GM12878 (cell line): ENCODE measurements at regions not wholly inside any gene's neighbourhood (a gene's known extent, or its start where the extent isn't known, plus 50 kb on each side); places are given as distances from the start of the nearest gene placed in this dataset.

ENCODE experiments used
- ATAC-seq: fragments of 200-7000 bp; cut with Tn5 transposase; 3 replicates; pipeline ENCODE4 v1.9.1; 2020; ENCODE audit warnings: mild to moderate bottlenecking, moderate library complexity
- BruUV-seq: library from RNA; stranded (reverse); fragments of 400-500 nt; replicated peaks from 2 replicates; lab custom pipeline; 2021; lab: Mats Ljungman, UMichigan
- CTCF ChIA-PET: fragments of 300-600 bp; sonication (Branson Sonifier 250); formaldehyde crosslinking; extraction: SDS; loops from one replicate; lab custom pipeline; 2021; ENCODE audit warnings: inconsistent platforms; lab: Yijun Ruan, JAX
- POLR2A ChIA-PET: fragments of 350-600 bp; formaldehyde crosslinking; extraction: SDS; loops from one replicate; lab custom pipeline; 2021; ENCODE audit warnings: inconsistent platforms; lab: Charles Lee
- RAD21 ChIA-PET: fragments of 300-600 bp; sonication (Branson Sonifier 250); formaldehyde crosslinking; loops from one replicate; lab custom pipeline; 2023; ENCODE audit warnings: antibody characterized with exemption; ENCODE audit not compliant: unreplicated experiment; lab: Charles Lee
- SMC1A ChIA-PET: fragments of 300-600 bp; sonication (Branson Sonifier 250); formaldehyde crosslinking; loops from one replicate; lab custom pipeline; 2023; ENCODE audit not compliant: unreplicated experiment, uncharacterized antibody; lab: Charles Lee
- DNase-seq: peaks from one replicate; pipeline ENCODE4 v3.0.0-alpha.2; 2011; ENCODE audit warnings: low read depth, low spot score
- FAIRE-seq: peaks from 3 replicates; lab custom pipeline; 2011; peaks lifted over from hg19 to GRCh38; lab: Jason Lieb, UNC
- H2AFZ ChIP-seq: 2 replicates; pipeline ENCODE4 v1.6.0; 2011; ENCODE audit warnings: low read depth, low read length, control low read depth; ENCODE audit not compliant: control insufficient read depth
- H3K27ac ChIP-seq: 2 replicates; pipeline ENCODE4 v1.5.1; 2011; ENCODE audit warnings: control low read depth; ENCODE audit not compliant: control insufficient read depth, insufficient read depth
- H3K27me3 ChIP-seq, 2 experiments: replicated peaks in 1 of 2; 2 replicates each; pipeline versions ENCODE4 v1.6.0 to v1.6.1; 2011; ENCODE audit warnings: low read length in 1 of 2; ENCODE audit not compliant: control insufficient read depth in 2 of 2, insufficient read depth in 2 of 2
- H3K36me3 ChIP-seq, 2 experiments: 2 replicates each; pipeline ENCODE4 v1.5.1; 2011; ENCODE audit warnings: low read length in 1 of 2; ENCODE audit not compliant: control insufficient read depth in 2 of 2, insufficient read depth in 2 of 2
- H3K4me1 ChIP-seq: 2 replicates; pipeline ENCODE4 v1.6.1; 2011; ENCODE audit warnings: mild to moderate bottlenecking, low read length, moderate library complexity, mixed read lengths; ENCODE audit not compliant: control insufficient read depth, insufficient read depth
- H3K4me2 ChIP-seq: 2 replicates; pipeline ENCODE4 v1.6.0; 2011; ENCODE audit warnings: control low read depth; ENCODE audit not compliant: control insufficient read depth, insufficient read depth
- H3K4me3 ChIP-seq: fragments of 200-600 bp; sonication (generic); 2 replicates; pipeline ENCODE4 v1.5.1; 2016
- H3K79me2 ChIP-seq: 2 replicates; pipeline ENCODE4 v1.6.0; 2011; ENCODE audit warnings: low read length; ENCODE audit not compliant: control insufficient read depth, insufficient read depth
- H3K9ac ChIP-seq: 2 replicates; pipeline ENCODE4 v1.8.0; 2011; ENCODE audit warnings: low read length, control low read depth, mixed read lengths; ENCODE audit not compliant: control insufficient read depth, insufficient read depth
- H3K9me3 ChIP-seq: replicated peaks from 3 replicates; pipeline ENCODE4 v1.5.1; 2011; ENCODE audit warnings: mild to moderate bottlenecking, low read length; ENCODE audit not compliant: control insufficient read depth, insufficient read depth
- H4K20me1 ChIP-seq: 2 replicates; pipeline ENCODE4 v1.6.0; 2011; ENCODE audit not compliant: control insufficient read depth, insufficient read depth
- BMI1 ChIP-seq: fragments of 450-650 bp; IDR thresholded peaks from 2 replicates; pipeline ENCODE4 v1.6.1; 2016; ENCODE audit warnings: mild to moderate bottlenecking, moderate library complexity, borderline replicate concordance
- CBX5 ChIP-seq: sonication (generic); IDR thresholded peaks from 2 replicates; pipeline ENCODE4 v1.6.1; 2016; ENCODE audit warnings: low read depth, moderate library complexity, mild to moderate bottlenecking, inconsistent platforms
- CREM ChIP-seq: IDR thresholded peaks from 2 replicates; pipeline ENCODE4 v1.6.1; 2014; ENCODE audit warnings: antibody characterized with exemption, low read depth
- EED ChIP-seq: sonication (generic); IDR thresholded peaks from 2 replicates; pipeline ENCODE4 v1.6.1; 2016; ENCODE audit warnings: antibody characterized with exemption, low read depth
- EP300 ChIP-seq, 2 experiments: fragments of 150-350 bp in 1 of 2; IDR thresholded peaks; 2 replicates each; pipeline ENCODE4 v1.6.1; 2011 to 2012; ENCODE audit warnings: low read depth in 2 of 2, low read length in 2 of 2, borderline replicate concordance in 1 of 2, improper control_type of control experiment in 1 of 2, inconsistent platforms in 1 of 2; ENCODE audit not compliant: control insufficient read depth in 1 of 2
- EZH2 ChIP-seq: IDR thresholded peaks from 2 replicates; pipeline ENCODE4 v1.6.1; 2012; ENCODE audit warnings: low read depth, mild to moderate bottlenecking, control low read depth, inconsistent platforms, low read length, borderline replicate concordance; ENCODE audit not compliant: control insufficient read depth
- GATAD2B ChIP-seq: fragments of 450-650 bp; conservative IDR thresholded peaks from 2 replicates; pipeline ENCODE4 v1.6.1; 2017; ENCODE audit warnings: low read depth, mild to moderate bottlenecking, moderate library complexity
- HCFC1 ChIP-seq: fragments of 150-350 bp; IDR thresholded peaks from 2 replicates; pipeline ENCODE4 v1.6.1; 2014; ENCODE audit warnings: low read length
- HDGF ChIP-seq: fragments of 450-650 bp; IDR thresholded peaks from 2 replicates; pipeline ENCODE4 v1.6.1; 2016; ENCODE audit warnings: antibody characterized with exemption
- IKZF1 ChIP-seq: fragments of 450-650 bp; conservative IDR thresholded peaks from 2 replicates; pipeline ENCODE4 v1.6.1; 2017; ENCODE audit warnings: antibody characterized with exemption, mild to moderate bottlenecking
- MEF2A ChIP-seq: IDR thresholded peaks from 2 replicates; pipeline ENCODE4 v1.6.1; 2011; ENCODE audit warnings: low read depth, mild to moderate bottlenecking, low read length, moderate library complexity; ENCODE audit not compliant: insufficient read depth
- MTA2 ChIP-seq: fragments of 450-650 bp; IDR thresholded peaks from 2 replicates; pipeline ENCODE4 v1.6.1; 2016; ENCODE audit warnings: low read depth, mild to moderate bottlenecking, moderate library complexity
- MTA3 ChIP-seq: IDR thresholded peaks from 2 replicates; pipeline ENCODE4 v1.6.1; 2012; ENCODE audit warnings: low read length, inconsistent platforms, borderline replicate concordance
- NR2F1 ChIP-seq: fragments of 450-650 bp; conservative IDR thresholded peaks from 2 replicates; pipeline ENCODE4 v1.6.1; 2017; ENCODE audit warnings: mild to moderate bottlenecking
- PML ChIP-seq: IDR thresholded peaks from 2 replicates; pipeline ENCODE4 v1.6.1; 2012; ENCODE audit warnings: low read length, inconsistent platforms
- POLR2AphosphoS2 ChIP-seq: IDR thresholded peaks from 2 replicates; pipeline ENCODE4 v1.6.1; 2011; ENCODE audit warnings: low read depth, mild to moderate bottlenecking, low read length, improper control_type of control experiment, moderate library complexity
- POU2F2 ChIP-seq: IDR thresholded peaks from 3 replicates; pipeline ENCODE4 v1.6.1; 2011; ENCODE audit warnings: low read depth, mild to moderate bottlenecking, low read length, borderline replicate concordance
- SP1 ChIP-seq: IDR thresholded peaks from one replicate; pipeline ENCODE4 v1.6.1; 2011; ENCODE audit warnings: low read depth, low read length
- SREBF2 ChIP-seq: IDR thresholded peaks from 2 replicates; pipeline ENCODE4 v1.6.1; 2012; ENCODE audit warnings: mild to moderate bottlenecking, low read length
- SRF ChIP-seq, 2 experiments: IDR thresholded peaks; 2 replicates each; pipeline ENCODE4 v1.6.1; 2011; ENCODE audit warnings: low read depth in 2 of 2, low read length in 2 of 2, mild to moderate bottlenecking in 1 of 2, moderate library complexity in 1 of 2
- SUPT20H ChIP-seq: IDR thresholded peaks from 2 replicates; pipeline ENCODE4 v1.6.1; 2011; ENCODE audit warnings: low read depth, mild to moderate bottlenecking, low read length, moderate library complexity, borderline replicate concordance; ENCODE audit not compliant: control insufficient read depth
- SUZ12 ChIP-seq: fragments of 200-600 bp; sonication (generic); IDR thresholded peaks from one replicate; pipeline ENCODE4 v1.6.1; 2018; ENCODE audit warnings: antibody characterized with exemption, mild to moderate bottlenecking; ENCODE audit not compliant: unreplicated experiment
- ZNF24 ChIP-seq: fragments of 450-650 bp; IDR thresholded peaks from 2 replicates; pipeline ENCODE4 v1.6.1; 2017; ENCODE audit warnings: antibody characterized with exemption, mild to moderate bottlenecking
- WGBS: methylation state at CpG from one replicate; pipeline ENCODE4 v1.1.6; 2016; ENCODE audit warnings: low lambda C conversion rate; ENCODE audit not compliant: insufficient replicate concordance, insufficient coverage; ENCODE audit errors: missing lambda C conversion rate; 5-methylcytosine and 5-hydroxymethylcytosine counted together
- in situ Hi-C: fragments of 300-500 bp; cut with MboI; formaldehyde crosslinking; loops from 9 replicates; pipeline ENCODE4 v1.14.3; 2018; ENCODE audit warnings: mixed read lengths
- intact Hi-C: fragments of 100-400 bp; cut with micrococcal nuclease; formaldehyde crosslinking; loops from one replicate; pipeline ENCODE4 v1.14.2; 2022; ENCODE audit not compliant: unreplicated experiment
- TF ChIP-seq, protein P1 (sequence below): fragments of 450-650 bp; formaldehyde crosslinking; IDR thresholded peaks from 2 replicates; pipeline ENCODE4 v1.4.0; 2022; ENCODE audit warnings: mild to moderate bottlenecking, moderate library complexity

DNA sequence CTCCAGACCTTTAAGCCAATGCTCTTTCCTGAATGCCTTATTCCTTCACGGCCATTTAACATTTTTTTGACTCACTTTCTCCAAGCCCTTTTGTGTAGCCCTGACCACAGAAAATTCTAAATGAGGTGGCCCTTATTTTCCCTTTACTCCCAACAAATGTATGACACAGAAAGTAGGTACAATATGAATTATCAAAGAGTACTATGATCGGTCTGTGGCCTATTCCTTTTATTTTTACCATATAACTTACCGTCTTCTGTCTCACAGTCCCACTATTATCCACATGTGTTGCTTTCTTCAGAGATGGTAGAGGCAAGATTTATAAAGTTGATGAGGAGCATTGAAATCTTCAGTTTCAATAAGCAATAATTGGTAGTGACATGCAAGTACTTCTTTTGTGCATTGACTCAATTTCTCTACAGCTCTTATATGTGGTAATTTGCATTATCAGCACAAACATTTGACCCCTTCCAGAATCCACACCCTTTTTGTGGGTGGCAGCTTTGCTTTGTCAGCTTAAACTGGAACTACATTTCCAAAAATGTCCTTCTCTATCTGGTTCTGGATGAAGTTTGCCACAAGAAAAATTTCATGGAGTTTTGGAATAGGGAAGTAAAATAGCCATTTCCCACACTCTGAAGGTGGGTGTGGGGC, 143.8 kb upstream of the GADL1 start (continued):
- TF ChIP-seq CBX5 = no peak
- no peak for TF ChIP-seq GATAD2B
- no peak for TF ChIP-seq NR2F1
- TF ChIP-seq MTA2 = no peak
- TF ChIP-seq, all 136 proteins: peak for 0

DNA sequence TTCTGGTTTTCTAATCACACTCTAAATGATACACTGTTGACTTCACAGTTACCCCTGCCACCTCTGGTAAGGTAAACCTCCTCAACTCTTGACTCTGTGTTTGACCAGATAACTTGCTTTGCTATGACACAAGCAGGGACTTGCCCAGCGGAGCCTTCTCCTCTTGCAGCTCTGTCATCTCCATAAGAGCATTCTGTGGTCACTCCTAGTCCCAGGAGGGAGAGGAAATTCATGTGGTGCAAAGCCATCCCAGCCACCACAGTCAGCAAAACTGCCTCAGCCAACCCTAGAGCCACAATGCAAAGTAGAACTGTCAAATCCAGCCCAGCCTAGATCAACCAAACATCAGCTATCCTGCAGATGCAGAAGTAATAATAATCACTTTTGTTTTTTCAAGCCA, 144.7 kb upstream of the GADL1 start:
- BruUV-seq = no TSS peak
- Histone ChIP-seq H2AFZ (no peak overlapping the region), H3K79me2 (no peaks in the 10 kb centered on the region), H3K4me2 (no peak overlapping the region), H3K36me3 (no peaks in the 10 kb centered on the region), H4K20me1 (no peaks in the 10 kb centered on the region), H3K9ac (no peak overlapping the region), H3K27me3 (no peaks in the 10 kb centered on the region)
- RAD21 ChIA-PET = no interaction called here
- SMC1A ChIA-PET = interaction anchor here (1.1 kb wide), 1 partner anchor 18 kb away, joined by 3 read pairs; no protein-coding TSS in a partner anchor
- CTCF ChIA-PET = interaction anchor here (1.2 kb wide), 1 partner anchor 9 kb away, joined by 3 read pairs; no protein-coding TSS in a partner anchor
- 0% methylated on average over 1 of the region's 1 CpG for WGBS
- FAIRE-seq (no peak), DNase-seq (no peak), ATAC-seq (no peak)
- POLR2A ChIA-PET = no interaction called here
- TF ChIP-seq MEF2A = no peak
- TF ChIP-seq IKZF1 = no peak
- TF ChIP-seq POU2F2 = no peak
- no peak for TF ChIP-seq SP1
- TF ChIP-seq EP300 (IDR thresholded peaks at IDR 0.05; ENCODE audit: borderline replicate concordance in 1 of 2, control insufficient read depth in 1 of 2, low read depth in 2 of 2, low read length in 2 of 2) = no peak
- TF ChIP-seq BMI1 = no peak
- TF ChIP-seq CREM = no peak
- TF ChIP-seq, protein P1, sequence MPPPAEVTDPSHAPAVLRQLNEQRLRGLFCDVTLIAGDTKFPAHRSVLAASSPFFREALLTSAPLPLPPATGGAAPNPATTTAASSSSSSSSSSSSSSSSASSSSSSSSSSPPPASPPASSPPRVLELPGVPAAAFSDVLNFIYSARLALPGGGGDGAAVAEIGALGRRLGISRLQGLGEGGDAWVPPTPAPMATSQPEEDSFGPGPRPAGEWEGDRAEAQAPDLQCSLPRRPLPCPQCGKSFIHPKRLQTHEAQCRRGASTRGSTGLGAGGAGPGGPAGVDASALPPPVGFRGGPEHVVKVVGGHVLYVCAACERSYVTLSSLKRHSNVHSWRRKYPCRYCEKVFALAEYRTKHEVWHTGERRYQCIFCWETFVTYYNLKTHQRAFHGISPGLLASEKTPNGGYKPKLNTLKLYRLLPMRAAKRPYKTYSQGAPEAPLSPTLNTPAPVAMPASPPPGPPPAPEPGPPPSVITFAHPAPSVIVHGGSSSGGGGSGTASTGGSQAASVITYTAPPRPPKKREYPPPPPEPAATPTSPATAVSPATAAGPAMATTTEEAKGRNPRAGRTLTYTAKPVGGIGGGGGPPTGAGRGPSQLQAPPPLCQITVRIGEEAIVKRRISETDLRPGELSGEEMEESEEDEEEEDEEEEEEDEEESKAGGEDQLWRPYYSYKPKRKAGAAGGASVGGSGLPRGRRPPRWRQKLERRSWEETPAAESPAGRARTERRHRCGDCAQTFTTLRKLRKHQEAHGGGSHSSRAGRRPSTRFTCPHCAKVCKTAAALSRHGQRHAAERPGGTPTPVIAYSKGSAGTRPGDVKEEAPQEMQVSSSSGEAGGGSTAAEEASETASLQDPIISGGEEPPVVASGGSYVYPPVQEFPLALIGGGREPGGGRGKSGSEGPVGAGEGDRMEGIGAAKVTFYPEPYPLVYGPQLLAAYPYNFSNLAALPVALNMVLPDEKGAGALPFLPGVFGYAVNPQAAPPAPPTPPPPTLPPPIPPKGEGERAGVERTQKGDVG = no peak
- no peak for TF ChIP-seq ZNF24
- TF ChIP-seq SREBF2 = no peak
- no peak for TF ChIP-seq MTA3
- no peak for TF ChIP-seq HDGF
- no peak for TF ChIP-seq SRF (IDR thresholded peaks at IDR 0.05; ENCODE audit: low read depth in 2 of 2, low read length in 2 of 2)
- TF ChIP-seq SUZ12 = no peak
- TF ChIP-seq SUPT20H = no peak
- no peak for TF ChIP-seq EED
- no peak for TF ChIP-seq PML
- no peak for TF ChIP-seq EZH2
- TF ChIP-seq POLR2AphosphoS2 = no peak
- no peak for TF ChIP-seq HCFC1
- TF ChIP-seq, all 136 proteins: peak for 0
- Histone ChIP-seq H3K4me1 (no peaks in the 10 kb centered on the region), H3K4me3 (no peak overlapping the region), H3K9me3 (no peaks in the 10 kb centered on the region; the same call in 2 of the 3 replicates), H3K27ac (no peak overlapping the region)
- intact Hi-C loops (no loop called here), in situ Hi-C loops (no loop called here)
